ENCODE measurements at regions not wholly inside any gene's neighbourhood (a gene's known extent, or its start where the extent isn't known, plus 50 kb on each side); places are given as distances from the start of the nearest gene placed in this dataset.

- TF ChIP-seq CTCF (IDR thresholded peaks at IDR 0.05; ENCODE audit: low read depth, low read length) (no peak), EZH2phosphoT487 (IDR thresholded peaks at IDR 0.05; ENCODE audit: low read depth) (no peak)
These were observed 503.2 kb upstream of the ARRDC4 start for GRCh38 chr15:97457203-97457847.

Measured in OCI-LY3 (cell line).